GM19468 (cell line): ENCODE measurements at regions not wholly inside any gene's neighbourhood (a gene's known extent, or its start where the extent isn't known, plus 50 kb on each side); places are given as distances from the start of the nearest gene placed in this dataset.
"Not testable (repeated sequence)": the region's sequence is repeated elsewhere in the genome, so short reads cannot be mapped to it uniquely, and the experiment has no call there.

Experiments
- ATAC-seq: cut with Tn5 transposase; IDR thresholded peaks from one replicate; pipeline ENCODE4 v1.9.1; 2021; ENCODE audit warnings: mild to moderate bottlenecking, moderate library complexity, moderate number of reproducible peaks; ENCODE audit not compliant: unreplicated experiment; ENCODE audit errors: extremely low read depth

DNA sequence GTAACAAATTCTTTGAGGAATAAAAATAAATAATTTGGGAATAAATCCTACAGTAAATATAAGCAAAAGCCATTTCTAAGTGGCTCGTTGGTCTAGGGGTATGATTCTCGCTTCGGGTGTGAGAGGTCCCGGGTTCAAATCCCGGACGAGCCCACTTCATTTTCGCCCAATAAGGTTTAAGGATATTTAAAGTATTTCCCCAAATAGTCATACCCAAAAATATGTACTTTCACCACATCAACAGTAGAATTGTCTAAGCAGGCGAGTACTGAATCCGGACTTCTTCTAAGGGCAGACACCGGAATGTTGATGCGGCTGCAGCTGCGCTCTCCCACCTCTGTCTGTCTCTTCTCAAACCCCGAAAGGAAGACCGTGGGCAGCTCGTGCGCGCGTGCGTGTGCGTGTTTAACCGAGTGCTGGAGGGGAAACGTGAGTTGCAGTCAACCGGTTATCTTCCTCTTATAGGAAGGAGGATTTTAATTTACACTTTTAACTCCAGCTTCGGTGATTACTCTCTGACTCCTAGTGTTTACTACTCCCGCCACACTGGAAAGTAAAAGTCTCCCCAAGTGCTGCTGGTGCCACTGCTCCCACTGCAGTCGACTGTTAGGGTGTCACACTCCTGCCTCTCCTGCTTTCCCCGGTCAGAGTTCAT, 155.7 kb upstream of the PRSS16 start:
- ATAC-seq: no peak

DNA sequence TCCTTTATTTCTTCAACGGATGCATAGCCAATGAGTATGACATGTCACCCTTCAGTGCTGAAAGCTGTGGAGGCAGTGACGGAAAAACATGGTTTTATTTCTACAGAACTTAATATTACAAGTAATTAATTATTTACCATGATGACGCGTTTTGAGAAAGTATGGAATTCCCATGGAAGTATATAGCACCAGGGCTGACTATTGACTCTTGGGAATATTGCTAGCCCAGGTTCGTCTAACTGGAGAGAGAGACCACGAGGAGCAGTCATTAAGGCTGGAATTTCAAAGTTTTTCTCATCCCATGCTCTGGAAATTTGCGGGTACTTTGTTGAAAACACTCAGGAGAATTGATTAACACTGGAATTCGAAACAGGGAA, 155.2 kb upstream of the PRSS16 start:
- no peak for ATAC-seq

DNA sequence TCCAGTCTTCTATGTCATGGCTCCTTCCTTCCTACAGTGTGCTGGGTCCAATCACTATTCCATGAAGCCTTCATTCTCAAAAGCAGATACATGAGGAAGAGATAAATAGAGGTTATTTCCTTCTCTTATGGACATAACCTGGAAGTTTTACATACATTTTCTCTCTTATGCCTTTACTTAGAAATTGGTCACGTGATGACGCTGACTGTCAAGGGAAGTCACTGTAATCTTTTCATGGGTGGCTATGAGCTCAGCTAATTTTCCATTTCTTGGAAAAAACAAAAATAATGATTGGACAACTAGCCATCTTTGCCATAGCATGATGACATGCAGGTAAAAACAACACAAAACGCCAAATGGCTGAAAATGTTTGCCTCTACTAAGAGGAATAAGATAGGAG, 151.6 kb upstream of the PRSS16 start:
- no peak for ATAC-seq

DNA sequence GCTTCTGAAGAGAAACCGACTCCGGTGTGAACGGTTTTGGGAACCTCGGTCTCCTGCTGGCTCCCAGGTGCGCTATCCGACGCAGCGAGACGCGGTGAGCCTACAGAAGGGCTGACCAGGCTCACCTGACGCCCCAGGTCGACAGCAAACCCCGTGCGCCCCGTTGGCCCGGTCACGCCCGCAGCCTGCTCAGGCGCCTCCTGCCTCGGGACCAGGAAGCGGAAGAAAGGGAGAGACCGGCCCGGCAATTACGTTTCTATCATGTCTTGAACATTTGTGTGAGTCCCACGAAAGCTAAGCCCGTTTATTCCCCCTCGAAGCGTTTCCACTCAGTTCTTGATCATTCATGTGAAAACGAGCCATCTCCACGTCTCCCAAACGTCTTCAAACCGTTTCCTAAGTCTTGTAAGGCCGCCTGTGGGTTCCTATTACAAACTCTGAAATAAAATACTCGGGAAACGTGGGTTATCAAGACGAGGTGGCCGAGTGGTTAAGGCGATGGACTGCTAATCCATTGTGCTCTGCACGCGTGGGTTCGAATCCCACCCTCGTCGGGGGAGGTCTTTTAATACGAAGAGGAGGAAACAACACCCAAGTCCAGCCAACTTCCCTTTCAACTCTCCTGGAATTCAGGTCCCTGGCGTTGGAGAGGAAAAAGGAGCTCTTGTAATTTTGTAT, 150.5 kb upstream of the PRSS16 start:
- no peak for ATAC-seq

DNA sequence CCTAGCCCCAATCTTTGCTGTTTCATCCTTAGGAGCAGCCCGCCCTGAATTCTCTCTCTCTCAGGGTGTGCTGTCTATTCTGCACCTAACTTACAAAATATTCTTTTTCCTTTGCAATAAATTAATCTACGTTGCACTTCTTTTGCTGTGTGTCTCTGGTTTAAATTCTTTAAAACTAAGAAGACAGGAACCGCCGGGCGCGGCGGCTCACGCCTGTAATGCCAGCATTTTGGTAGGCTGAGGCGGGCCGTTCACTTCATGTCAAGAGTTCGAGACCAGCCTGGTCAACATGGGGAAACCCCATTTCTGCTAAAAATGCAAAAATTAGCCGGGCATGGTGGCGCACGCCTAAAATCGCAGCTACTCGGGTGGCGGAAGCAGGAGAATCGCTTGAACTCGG, 148.5 kb upstream of the PRSS16 start:
- no peak for ATAC-seq

DNA sequence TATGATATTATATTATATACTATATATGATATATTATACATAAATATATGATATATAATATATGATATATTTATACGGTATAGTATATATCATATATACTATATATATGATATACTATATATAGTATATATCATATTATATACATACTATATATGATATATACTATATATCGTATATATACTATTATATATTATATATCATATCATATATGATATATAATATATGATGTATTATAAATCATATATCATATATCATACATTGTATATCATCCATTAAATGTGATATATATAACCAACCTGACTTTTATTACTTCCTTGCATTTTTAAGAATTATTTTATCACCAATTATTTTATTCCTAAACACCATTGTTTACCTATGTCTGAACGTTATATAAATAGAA, 146.6 kb upstream of the PRSS16 start:
- no peak for ATAC-seq

DNA sequence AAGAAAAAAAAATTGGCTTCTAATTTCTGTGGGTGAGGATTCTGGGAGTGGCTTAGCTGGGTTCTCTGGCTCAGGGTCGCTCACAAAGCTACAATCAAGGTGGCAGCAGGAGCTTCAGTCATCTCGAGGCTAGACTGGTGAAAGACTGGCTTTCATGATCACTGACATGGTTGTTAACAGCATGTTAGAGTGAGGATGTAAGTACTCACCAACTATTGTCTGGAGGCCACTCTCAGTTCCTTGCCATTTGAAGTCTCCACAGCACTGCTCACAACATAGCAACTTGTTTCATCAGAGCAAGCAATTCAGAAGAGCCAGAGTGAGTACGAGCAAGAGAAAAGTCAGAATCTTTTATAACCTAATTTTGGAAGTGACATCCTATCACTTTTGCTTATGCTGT, 145.7 kb upstream of the PRSS16 start:
- ATAC-seq: no peak

DNA sequence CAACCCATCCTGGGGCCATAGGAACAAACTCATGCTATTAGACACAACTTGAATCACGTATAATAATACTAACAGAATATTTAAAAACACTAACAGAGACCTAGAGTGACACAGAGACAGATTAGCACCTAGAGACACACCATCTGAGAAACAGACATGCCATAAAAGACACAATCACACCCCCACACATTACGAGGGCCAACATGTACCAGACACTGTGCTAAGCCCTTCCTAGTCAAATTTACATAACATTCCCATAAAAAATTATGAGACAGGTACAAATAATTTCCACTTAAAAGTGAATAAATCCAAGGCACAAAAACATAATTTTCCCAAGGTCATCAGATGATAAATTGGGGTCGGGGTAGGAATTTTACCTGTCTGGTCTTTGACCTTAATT, 141.1 kb upstream of the PRSS16 start:
- no peak for ATAC-seq

DNA sequence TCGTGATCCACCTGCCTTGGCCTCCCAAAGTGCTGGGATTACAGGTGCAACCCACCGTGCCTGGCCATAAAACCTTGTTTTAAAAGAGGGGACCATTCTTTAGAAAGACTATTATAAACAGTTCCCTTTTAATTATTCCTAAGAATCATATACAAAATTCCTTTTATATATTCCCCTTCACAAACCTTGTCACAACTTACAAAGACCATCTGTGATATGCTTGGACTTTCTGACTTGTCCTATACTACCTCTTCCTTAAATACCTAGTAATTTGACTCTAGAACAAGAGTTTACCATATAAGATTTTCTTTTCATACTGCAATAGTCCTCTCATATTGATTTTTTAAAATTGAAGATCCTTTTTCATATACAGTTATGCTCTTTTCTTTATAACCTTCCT, 135.8 kb upstream of the PRSS16 start:
- no peak for ATAC-seq

DNA sequence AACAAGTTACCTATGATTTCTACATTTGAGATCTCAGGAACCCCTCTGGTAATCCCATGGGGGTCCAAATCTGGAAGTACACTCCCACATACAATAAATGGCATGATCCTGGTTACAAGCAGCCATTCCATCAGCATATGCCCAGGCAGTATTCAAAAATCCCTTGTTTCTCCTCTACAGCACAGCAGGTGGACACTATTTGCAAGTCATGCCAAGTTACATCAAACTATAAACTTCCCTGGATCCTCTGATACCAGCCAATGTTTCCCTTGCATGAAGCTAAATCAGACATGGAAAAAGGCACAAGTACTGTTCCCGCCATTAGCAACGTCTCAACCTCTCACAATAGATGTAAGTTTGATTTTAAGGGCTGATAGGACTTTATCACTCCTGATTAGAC, 134.5 kb upstream of the PRSS16 start:
- no peak for ATAC-seq

DNA sequence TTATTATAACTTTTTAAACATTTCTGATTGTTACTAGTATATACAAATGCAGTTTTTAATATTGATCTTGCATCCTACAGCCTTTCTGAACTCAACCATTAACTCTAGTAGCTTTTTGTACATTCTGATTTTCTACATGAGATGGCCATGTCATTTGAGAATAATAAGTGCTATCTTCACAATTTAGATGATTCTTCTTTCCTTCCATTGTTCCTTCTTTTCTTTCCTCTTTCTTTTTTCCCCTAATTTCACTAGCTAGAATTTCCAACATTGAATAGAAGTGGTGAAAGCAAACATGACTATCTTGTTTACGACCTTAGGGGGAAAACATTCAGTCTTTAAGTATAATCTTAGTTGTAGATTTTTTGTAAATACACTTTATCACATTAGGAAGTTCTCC, 128.2 kb upstream of the PRSS16 start:
- no peak for ATAC-seq

DNA sequence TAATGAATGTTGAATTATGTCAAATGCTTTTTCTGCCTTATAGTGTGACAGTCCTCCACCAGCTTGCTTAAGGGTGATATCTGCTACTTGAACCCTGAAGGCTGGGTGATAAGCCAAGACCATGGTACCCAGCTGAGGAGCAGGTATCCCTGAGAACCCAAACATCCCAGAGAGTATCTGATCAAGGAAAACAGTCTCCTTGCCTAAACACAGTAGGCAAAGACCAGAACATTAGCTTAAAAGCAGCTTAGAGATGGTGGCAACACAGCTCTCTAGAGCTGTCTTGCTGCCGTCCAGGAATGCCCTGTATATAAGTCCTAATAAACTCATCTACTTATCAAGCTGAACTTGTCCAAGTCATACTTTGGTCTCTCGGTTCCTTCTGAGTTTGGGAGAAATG, 127.7 kb upstream of the PRSS16 start:
- no peak for ATAC-seq

DNA sequence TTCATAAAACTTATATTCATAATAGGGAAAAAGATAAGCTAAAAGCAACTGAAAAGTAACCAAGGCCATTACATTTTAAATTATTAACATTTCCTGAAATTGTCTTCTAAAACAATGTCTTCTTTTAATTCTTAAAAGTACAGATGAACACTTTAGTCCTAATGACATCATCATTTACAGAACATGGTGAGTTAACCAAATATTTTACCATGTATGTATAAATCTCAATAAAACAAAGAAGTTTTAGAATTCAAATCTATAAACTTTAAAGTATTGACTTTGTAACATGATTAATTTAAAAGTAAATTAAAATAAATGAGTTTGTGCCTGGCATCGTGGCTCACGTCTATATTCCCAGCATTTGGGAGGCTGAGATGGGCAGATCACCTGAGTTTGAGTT, 125.9 kb upstream of the PRSS16 start:
- no peak for ATAC-seq

DNA sequence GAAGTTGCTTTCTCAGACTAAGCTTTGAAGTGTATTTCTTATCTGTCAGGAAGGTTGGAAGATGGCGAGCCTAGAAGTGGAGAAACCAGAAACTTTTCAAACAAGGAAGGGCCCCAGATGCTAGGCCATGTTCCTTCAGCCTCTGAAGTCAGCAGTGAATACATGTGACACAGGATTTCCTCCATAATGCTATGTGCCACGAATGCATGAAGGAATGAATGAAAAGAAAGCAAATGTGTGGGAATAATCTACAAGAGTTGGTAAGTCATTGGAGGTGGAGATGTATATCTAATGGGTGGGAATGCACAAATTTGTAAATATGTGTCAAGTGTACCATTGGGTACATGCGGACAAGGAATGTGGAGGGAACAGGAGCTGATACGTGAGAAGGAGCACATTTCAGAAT, 123.2 kb upstream of the PRSS16 start:
- no peak for ATAC-seq

DNA sequence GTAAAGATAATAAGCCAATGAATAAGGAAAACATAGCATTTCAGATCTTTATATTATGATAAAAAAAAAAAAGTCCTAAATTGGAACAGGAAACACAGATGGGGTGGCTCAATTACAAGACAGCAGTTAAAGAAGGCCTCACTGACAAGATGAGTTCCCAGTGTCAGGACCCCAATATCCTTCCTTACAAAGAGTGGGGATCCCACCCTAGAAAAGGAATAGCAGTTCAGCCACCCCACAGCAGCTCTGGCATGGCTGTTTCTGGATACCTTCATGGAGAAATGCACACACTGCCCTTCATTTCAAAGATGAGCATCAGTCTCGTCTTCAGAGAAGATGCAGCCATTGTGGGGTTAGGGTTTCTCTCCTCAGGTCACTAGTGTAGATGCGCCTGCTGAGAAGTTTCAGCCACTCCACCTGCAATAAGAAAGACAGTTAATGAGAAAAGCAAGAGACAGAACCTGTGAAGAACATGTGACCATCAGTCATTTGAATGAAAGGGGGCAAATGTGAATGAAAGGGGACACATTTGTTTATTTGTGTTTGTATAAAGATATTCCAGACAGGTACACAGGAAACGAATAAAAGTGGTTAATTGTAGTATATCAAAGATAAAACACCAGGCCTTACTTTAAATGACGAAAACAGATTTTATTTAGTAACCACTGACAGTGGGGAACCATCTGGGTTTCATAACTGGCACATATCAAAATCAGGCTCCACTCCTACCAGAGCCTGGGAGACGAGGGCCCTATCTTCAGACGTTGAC, 121.3 kb upstream of the PRSS16 start:
- ATAC-seq: no peak

DNA sequence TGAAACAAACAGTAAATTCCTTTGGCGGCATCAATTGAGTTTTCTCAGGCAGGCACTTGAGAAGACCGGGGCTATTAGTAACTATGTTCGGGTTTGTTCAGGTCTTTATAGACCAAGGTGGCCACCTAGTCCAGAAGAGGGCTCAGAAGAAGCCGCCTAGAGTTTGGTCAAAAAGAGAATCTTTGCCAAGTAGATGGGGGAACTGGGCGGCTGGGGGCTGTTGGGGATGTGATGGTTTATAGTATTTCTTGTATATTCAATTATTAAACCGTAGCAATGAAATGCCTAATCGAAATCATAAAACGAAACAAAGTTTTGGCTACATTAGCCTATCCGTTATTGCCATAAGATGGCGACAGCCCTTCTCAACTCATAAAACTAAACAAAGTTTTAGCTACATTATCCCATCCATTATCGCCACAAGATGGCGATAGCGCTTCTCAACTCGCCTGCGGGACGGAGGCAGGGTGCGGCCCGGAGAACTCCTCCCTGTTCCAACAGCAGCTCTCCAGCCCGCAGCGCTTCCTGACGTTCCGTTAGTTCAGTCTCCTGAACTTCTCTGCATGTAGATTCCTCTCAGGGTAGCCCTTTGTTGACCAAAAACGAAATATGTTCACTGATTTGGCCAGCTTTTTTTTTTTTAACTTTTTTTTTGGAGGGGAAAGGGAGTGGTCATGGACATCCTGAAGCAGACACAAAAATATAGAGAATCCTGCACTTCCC, 120.5 kb upstream of the PRSS16 start:
- ATAC-seq: no peak

DNA sequence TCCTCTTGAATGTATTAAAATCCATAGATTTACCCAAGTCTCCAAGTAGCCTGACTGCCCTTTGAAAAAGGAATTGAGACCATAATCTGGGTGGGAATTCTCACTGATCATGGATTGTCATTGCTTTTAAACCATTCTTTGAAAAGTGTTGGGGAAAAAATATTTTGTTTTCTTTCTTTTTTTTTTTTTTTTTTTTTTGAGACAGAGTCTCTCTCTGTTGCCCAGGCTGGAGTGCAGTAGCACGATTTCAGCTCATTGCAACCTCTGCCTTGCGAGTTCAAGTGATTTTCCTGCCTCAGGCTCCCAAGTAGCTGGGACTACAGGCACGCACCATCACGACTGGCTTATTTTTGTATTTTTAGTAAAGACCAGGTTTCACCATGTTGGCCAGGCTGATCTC, 119.6 kb upstream of the PRSS16 start:
- ATAC-seq: not testable (repeated sequence)

DNA sequence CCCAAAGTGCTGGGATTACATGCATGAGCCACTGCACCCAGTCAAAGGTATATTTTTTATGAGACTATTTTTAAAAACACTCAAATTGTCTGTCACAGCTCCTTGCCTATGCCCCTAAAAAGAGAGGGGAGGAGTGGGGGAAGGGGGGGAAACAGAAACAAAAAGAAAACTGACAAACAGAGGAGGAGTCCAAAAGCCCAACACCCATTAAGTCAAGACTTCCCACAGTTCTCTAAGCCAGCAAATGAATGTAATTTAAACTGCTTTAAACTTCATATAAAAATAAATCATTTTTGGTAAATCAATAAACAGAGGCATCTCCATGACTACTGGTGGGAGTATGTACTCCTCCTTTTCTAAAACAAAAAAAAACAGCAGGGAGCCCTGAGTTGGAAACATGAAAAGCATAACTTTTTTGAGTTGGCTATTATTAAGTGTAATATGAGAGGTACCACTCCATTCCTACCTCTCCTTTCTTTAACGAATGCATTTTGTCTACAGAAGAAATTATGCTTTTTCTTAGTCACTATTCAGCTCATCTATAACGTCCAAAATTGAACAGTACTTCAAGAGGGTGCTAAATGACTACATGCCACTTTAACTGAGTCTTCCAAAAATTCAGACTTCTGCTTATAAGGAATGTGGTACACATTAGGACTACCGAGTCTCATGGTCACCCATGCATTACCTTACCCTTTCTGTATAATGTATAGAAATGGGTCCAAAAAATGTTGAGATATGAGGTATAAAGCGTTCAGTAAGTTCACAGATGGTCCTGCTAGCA, 119.0 kb upstream of the PRSS16 start:
- no peak for ATAC-seq

DNA sequence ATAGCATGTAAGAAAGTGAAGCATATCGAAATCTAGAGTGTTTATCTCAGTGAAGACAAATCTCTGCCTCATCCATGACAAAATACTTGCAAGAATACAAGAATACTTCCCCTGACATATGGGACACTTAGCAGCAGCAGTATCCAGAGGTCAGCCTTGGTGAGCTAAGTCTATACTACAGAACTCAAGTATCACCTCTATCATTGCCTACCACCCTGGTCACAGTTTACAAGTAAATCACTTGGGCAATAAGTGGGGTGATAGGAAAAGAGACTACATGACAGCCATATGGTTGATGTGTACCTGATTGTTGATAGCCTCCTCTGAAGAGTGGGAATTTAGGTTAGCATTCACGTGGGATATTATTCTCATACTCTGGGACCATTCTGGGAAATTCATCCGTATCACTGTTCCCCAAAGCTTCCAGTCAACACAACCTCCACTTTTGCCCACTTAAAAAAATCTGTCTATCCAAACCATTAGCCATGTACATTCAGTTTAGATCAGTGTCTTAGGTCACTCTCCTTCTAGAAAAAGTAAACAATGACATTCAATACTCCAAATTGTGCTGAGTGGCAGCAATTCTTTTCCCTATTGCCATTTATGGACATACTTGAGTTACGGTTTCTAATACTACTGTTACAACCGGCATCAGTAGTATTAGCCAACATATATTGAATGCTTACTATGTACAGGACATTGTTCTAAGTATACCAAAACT, 118.2 kb upstream of the PRSS16 start:
- no peak for ATAC-seq

DNA sequence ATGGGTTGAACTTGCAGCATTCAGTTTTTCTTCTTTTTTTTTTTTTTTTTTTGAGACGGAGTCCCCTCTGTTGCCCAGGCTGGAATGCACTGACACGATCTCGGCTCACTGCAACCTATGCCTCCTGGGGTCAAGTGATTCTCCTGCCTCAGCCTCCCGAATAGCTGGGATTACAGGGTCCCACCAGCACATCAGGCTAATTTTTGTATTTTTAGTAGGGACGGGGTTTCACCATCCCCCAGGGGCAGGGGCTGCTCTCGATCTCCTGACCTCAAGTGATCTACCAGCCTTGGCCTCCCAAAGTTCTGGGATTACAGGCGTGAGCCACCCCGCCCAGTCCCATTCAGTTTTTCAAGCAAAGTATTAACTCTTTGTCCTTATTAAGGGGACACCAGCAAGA, 117.6 kb upstream of the PRSS16 start:
- no peak for ATAC-seq
